ENCODE measurements at regions not wholly inside any gene's neighbourhood (a gene's known extent, or its start where the extent isn't known, plus 50 kb on each side); places are given as distances from the start of the nearest gene placed in this dataset.

DNA sequence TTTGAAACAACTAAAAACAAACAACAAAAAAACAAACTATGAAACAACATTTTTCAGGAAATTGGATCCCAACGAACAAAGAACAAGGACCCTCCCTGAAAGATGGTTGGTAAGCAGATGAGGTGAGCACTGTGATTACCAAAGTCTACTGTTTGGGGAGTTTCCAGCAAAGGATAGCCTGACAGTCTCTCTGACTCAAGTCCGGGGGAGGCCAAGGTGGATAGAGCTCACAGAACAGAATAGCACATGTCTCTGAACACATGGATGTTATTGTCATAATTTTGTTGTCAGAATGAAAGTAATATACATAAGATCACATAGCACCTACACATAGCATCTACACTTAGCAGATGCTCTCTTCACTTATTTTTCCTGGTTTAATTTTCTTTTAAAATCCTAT lies 501.3 kb upstream of the TENM4 start:
- no peak for TF ChIP-seq CTCF (IDR thresholded peaks at IDR 0.05; ENCODE audit: insufficient read depth, low read length, poor library complexity, severe bottlenecking)
- Histone ChIP-seq H3K27me3 (replicated peaks; ENCODE audit: control insufficient read depth, insufficient read depth, low read length) (no peaks in the 10 kb centered on the region), H3K36me3 (ENCODE audit: control insufficient read depth, insufficient read depth, low read length) (no peaks in the 10 kb centered on the region), H3K4me3 (replicated peaks; ENCODE audit: low read depth, low read length) (no peak overlapping the region)
- no peak for DNase-seq (ENCODE audit: extremely low read depth, insufficient read length)

DNA sequence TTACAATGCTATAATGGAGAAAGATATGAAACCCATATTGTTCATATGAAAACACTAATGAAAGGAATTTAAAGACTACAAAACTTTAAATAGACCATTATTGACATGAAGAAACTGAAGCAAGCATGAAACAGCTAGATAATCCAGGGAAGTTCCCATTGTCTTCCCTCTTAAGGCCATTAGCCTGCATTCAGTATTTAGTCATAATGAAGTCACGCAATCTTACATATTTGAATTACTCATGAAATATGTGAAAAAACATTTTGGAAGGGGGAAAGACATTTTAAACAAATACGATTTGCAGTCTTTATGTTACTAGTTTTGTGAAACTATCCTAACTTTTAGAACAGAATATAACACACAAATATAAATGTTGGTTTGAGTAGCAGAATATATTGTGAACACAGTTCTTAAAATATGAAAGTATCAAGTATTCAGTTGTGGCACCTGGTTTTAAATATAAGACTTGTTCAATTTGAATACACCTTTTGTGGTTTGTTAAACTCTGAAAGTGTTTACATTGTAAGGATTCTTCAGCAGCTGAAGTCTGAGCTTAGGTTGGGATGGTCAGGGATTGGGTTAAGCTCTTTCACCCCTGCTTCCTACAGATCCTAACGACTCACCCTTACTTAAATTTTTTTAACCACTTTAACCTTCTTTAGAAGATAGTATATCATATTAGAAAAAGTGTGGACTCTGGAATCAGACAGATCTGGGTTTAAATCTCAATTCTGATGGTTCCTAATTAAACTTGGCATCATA lies 500.3 kb upstream of the TENM4 start:
- TF ChIP-seq CTCF (IDR thresholded peaks at IDR 0.05; ENCODE audit: insufficient read depth, low read length, poor library complexity, severe bottlenecking), result no peak
- Histone ChIP-seq H3K4me3 (replicated peaks; ENCODE audit: low read depth, low read length) (no peak overlapping the region), H3K27me3 (replicated peaks; ENCODE audit: control insufficient read depth, insufficient read depth, low read length) (no peaks in the 10 kb centered on the region), H3K36me3 (ENCODE audit: control insufficient read depth, insufficient read depth, low read length) (no peaks in the 10 kb centered on the region)
- DNase-seq (ENCODE audit: extremely low read depth, insufficient read length), result no peak

GRCh38 chr11:79940165-79940564 lies 499.3 kb upstream of the TENM4 start:
- Histone ChIP-seq H3K4me3 (replicated peaks; ENCODE audit: low read depth, low read length) (no peak overlapping the region), H3K27me3 (replicated peaks; ENCODE audit: control insufficient read depth, insufficient read depth, low read length) (no peaks in the 10 kb centered on the region), H3K36me3 (ENCODE audit: control insufficient read depth, insufficient read depth, low read length) (no peaks in the 10 kb centered on the region)
- no peak for TF ChIP-seq CTCF (IDR thresholded peaks at IDR 0.05; ENCODE audit: insufficient read depth, low read length, poor library complexity, severe bottlenecking)
- no peak for DNase-seq (ENCODE audit: extremely low read depth, insufficient read length)

GRCh38 chr11:79939111-79939510 lies 498.3 kb upstream of the TENM4 start:
- Histone ChIP-seq H3K4me3 (replicated peaks; ENCODE audit: low read depth, low read length) (no peak overlapping the region), H3K36me3 (ENCODE audit: control insufficient read depth, insufficient read depth, low read length) (no peaks in the 10 kb centered on the region), H3K27me3 (replicated peaks; ENCODE audit: control insufficient read depth, insufficient read depth, low read length) (no peaks in the 10 kb centered on the region; the same call in 1 of the 2 replicates)
- no peak for DNase-seq (ENCODE audit: extremely low read depth, insufficient read length)
- TF ChIP-seq CTCF (IDR thresholded peaks at IDR 0.05; ENCODE audit: insufficient read depth, low read length, poor library complexity, severe bottlenecking), result no peak

GRCh38 chr11:79937676-79938334 lies 497.0 kb upstream of the TENM4 start:
- TF ChIP-seq CTCF (IDR thresholded peaks at IDR 0.05; ENCODE audit: insufficient read depth, low read length, poor library complexity, severe bottlenecking), result no peak
- H3K36me3 ChIP-seq (ENCODE audit: control insufficient read depth, insufficient read depth, low read length), result no peaks in the 10 kb centered on the region
- H3K27me3 ChIP-seq (replicated peaks; ENCODE audit: control insufficient read depth, insufficient read depth, low read length), result no peaks in the 10 kb centered on the region; the same call in 1 of the 2 replicates
- H3K4me3 ChIP-seq (replicated peaks; ENCODE audit: low read depth, low read length), result no peak overlapping the region
- no peak for DNase-seq (ENCODE audit: extremely low read depth, insufficient read length)

All from GM06990 (cell line).